Retinal pigment epithelial cell (primary cell): ENCODE measurements at regions not wholly inside any gene's neighbourhood (a gene's known extent, or its start where the extent isn't known, plus 50 kb on each side); places are given as distances from the start of the nearest gene placed in this dataset.

ENCODE experiments used
- DNase-seq: peaks from one replicate; pipeline ENCODE4 v3.0.0-alpha.2; 2010; ENCODE audit warnings: low read depth
- H3K4me3 ChIP-seq: 2 replicates; pipeline ENCODE4 v1.5.1; 2011; ENCODE audit warnings: mild to moderate bottlenecking, low read length, control low read depth, moderate library complexity
- TF ChIP-seq, protein P1 (sequence below): conservative IDR thresholded peaks from 2 replicates; pipeline ENCODE4 v1.5.1; 2011; ENCODE audit warnings: low read depth, low read length, control low read depth, inconsistent platforms

DNA sequence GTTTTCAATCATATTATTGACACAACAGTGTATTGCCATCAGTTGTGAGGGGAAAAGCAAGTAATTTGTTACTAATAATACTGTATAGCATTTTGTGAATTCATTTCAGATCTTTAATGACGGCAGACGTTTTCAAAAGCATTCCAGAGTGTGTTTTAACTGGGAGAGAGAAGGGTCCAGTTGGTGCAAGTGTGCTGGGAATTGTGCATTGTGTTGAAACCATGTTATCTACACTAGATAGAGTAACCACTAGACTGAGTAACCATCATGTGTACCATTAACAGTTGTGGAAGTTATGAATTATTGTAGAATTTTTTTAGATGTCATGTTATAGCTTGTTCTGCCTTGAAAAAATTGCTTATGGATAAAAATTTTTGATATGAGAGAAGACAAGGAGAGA lies 104.5 kb upstream of the VEGFC start:
- no peak overlapping the region for H3K4me3 ChIP-seq
- TF ChIP-seq, protein P1, sequence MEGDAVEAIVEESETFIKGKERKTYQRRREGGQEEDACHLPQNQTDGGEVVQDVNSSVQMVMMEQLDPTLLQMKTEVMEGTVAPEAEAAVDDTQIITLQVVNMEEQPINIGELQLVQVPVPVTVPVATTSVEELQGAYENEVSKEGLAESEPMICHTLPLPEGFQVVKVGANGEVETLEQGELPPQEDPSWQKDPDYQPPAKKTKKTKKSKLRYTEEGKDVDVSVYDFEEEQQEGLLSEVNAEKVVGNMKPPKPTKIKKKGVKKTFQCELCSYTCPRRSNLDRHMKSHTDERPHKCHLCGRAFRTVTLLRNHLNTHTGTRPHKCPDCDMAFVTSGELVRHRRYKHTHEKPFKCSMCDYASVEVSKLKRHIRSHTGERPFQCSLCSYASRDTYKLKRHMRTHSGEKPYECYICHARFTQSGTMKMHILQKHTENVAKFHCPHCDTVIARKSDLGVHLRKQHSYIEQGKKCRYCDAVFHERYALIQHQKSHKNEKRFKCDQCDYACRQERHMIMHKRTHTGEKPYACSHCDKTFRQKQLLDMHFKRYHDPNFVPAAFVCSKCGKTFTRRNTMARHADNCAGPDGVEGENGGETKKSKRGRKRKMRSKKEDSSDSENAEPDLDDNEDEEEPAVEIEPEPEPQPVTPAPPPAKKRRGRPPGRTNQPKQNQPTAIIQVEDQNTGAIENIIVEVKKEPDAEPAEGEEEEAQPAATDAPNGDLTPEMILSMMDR = no peak
- DNase-seq = no peak

DNA sequence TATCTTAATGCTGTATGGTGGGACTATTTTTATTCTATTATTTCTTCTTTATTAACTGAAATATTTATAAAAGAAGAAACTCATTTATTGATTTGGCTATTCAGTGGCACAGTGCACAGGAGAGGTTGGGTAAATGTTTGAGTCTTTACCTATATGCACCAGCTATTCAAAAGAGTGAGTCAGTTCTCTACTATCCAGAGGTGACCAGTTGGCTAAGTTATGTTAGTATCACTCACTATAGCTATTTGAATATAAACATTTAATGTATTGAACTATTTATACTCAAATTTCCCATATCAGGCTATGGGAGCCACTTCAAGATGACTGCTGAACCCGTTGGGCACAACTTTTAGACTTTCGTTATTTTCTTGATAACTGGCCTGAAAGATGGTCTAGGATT lies 106.1 kb upstream of the VEGFC start:
- no peak overlapping the region for H3K4me3 ChIP-seq
- no peak for DNase-seq
- TF ChIP-seq, protein P1 = no peak

DNA sequence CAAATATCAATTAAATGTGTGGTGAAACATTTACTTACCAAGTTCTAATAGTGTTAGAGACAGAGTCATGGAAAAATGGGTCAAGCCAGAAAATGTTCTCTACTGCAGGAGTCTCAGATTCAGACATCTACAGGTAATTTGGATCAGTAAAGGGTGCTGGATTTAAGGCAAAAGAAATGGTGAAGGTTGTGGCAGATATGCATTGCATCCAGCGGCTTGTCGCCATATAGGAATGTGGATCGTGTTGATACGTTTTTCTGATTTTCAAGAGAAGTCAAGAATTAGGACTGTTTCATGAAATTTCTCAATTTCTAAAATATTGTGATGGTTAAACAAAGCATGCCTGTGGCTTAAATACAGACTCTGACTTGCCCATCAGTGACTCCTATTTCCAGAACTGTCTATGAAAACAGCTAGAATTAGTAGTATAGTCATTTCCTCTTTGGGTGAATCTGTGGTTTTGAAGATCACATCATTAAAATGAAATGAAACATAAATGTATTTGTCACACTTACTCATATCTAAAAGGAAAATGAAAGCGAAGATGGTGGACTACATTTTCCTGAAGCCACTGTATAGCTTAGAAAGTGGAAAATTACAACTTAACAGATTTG lies 110.1 kb upstream of the VEGFC start:
- TF ChIP-seq, protein P1 = no peak
- no peak overlapping the region for H3K4me3 ChIP-seq
- no peak for DNase-seq

DNA sequence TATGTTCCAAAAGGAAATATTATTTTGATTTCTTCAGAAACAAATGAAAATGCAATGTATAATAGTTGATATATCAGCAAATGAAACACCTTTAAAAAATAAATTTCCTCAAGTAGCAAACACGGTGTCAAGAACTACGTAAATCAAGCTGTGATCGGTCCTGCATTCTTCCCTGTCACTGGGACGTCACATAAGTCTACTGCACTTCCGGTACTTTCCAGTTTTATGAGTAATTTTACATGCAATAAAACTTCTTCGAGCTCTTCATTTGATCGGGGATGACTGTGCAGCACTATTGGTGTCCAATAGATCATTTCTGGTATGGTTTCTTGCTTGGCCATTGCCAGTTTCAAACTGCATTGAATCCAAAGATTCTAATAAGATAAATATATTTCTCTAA lies 114.0 kb upstream of the VEGFC start:
- TF ChIP-seq, protein P1 = no peak
- no peak overlapping the region for H3K4me3 ChIP-seq
- DNase-seq = no peak

DNA sequence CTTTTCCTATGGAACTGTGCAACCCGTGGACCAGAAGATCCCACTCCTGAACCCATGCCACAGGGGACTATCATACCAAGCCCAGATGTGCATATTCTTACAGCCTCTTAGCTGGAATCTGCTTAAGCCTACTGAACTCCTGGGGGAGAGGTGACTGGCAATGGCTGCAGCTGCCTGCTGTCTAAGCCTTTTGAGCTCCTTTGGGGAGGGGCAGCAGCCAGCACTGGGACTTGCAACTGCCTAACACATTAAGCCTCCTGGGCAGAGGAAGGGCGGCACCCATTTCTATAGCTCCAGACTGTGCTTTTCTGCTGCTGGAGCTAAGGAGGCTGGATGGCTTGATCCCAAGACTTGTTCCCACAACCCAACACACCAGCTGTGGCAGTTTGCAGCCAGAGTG lies 117.9 kb upstream of the VEGFC start:
- TF ChIP-seq, protein P1 = no peak
- DNase-seq = no peak
- no peak overlapping the region for H3K4me3 ChIP-seq

DNA sequence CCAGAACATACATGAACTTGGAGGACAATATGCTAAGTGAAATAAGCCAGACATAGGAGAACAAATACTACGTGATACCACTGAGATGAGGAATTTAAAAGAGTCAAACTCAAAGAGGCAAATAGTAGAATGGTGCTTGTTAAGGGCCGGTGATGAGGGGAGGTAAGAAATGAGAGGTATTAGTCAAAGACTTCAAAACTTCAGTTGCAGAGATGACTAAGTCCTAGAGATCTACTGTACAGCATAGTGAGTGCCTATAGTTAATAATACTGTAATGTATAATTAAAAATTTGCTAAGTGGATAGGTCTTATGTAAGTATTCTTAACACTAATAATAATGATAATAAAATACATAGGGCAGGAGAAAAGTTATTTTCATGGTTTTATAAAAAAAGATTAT lies 126.9 kb upstream of the VEGFC start:
- no peak overlapping the region for H3K4me3 ChIP-seq
- TF ChIP-seq, protein P1 = no peak

DNA sequence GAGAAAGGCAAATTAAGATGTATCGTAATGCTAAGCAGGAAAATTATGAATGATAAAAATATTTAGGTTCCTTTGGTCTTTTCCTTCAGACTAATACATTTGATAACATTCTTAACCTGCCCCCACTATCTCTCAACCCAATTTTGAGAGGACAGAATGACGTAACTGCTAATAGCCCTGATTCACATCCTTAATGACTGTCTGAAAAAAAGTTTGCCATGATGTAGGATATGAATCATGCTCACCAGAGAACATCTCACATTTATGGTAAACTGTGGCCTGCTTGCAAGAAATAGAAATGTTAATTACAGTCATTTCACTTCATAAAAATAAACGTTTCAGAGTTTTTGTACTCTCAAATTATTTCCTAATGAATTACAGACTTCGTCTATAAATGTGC lies 128.0 kb upstream of the VEGFC start:
- H3K4me3 ChIP-seq = no peak overlapping the region
- DNase-seq = no peak
- TF ChIP-seq, protein P1 = no peak

More for the DNA sequence above, 126.9 kb upstream of the VEGFC start:
- DNase-seq = no peak
